Stomach (tissue), 4 donors: ENCODE measurements at regions not wholly inside any gene's neighbourhood (a gene's known extent, or its start where the extent isn't known, plus 50 kb on each side); places are given as distances from the start of the nearest gene placed in this dataset.

Experiments
- CTCF ChIP-seq, 7 experiments: fragments of 450-650 bp in 4 of 7; fragments of 200-600 bp in 3 of 7; sonication (generic) in 3 of 7; IDR thresholded peaks; one replicate each; pipeline ENCODE4 v1.5.1; 2016 to 2019; ENCODE audit warnings: antibody characterized with exemption in 7 of 7, control low read depth in 2 of 7, mild to moderate bottlenecking in 1 of 7
- POLR2A ChIP-seq, 4 donors: fragments of 450-650 bp; IDR thresholded peaks; one replicate each; pipeline ENCODE4 v1.6.1; 2016; ENCODE audit warnings: antibody characterized with exemption in 4 of 4, control low read depth in 2 of 4, mild to moderate bottlenecking in 1 of 4, moderate library complexity in 1 of 4

DNA sequence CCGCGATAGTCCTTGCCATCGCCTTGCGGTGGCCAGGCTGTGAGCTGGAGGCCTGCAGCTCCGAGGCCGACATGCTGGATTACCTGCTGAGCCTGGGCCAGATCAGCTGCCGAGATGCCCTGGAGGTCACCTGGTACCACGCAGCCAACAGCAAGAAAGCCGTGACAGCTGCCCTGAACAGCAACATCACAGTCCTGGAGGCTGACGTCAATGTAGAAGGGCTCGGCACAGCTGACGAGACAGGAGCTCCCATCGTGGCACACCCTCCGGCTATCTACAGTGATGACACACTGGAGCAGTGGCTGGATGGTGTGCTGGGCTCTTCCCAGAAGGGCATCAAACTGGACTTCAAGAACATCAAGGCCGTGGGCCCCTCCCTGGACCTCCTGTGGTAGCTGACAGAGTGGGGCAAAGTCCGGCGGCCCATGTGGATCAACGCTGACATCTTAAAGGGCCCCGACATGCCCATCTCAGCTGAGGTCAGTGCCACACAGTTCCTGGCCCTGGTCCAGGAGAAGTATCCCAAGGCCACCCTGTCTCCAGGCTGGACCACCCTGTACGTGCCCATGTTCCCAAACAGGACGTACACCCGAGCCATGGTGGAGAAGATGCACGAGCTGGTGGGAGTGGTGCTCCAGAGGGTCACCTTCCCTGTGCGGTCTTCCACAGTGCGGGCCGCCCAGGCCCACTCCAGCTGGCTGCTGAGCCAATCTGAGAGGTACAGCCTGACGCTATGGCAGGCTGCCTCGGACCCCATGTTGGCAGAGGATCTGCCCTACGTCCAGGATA is 70.2 kb downstream of the FAM43A start:
- TF ChIP-seq CTCF (IDR thresholded peaks at IDR 0.05) (no peak), POLR2A (IDR thresholded peaks at IDR 0.05) (no peak)
